NK-92 treated with Interleukin-12 subunit alpha and Interleukin-12 subunit beta, amount 100 ng/mL, for 24 hours (cell line): ENCODE measurements at regions not wholly inside any gene's neighbourhood (a gene's known extent, or its start where the extent isn't known, plus 50 kb on each side); places are given as distances from the start of the nearest gene placed in this dataset.

Experiments used
- DNase-seq: peaks from one replicate; lab custom pipeline; 2025; lab: John Stamatoyannopoulos, UW

- DNase-seq, result no peak
These were observed 898.3 kb upstream of the PCDH9 start for GRCh38 chr13:68128297-68128915.

GRCh38 chr13:68125087-68125480 lies 894.9 kb upstream of the PCDH9 start:
- DNase-seq, result no peak

- DNase-seq, result no peak
These were observed 894.4 kb upstream of the PCDH9 start for GRCh38 chr13:68124437-68125086.

GRCh38 chr13:68110178-68110768 lies 880.1 kb upstream of the PCDH9 start:
- no peak for DNase-seq

- DNase-seq, result no peak
These were observed 877.5 kb upstream of the PCDH9 start for GRCh38 chr13:68107667-68108066.

GRCh38 chr13:68099631-68100030 lies 869.5 kb upstream of the PCDH9 start:
- DNase-seq, result no peak

GRCh38 chr13:68081061-68081460 lies 850.9 kb upstream of the PCDH9 start:
- no peak for DNase-seq

GRCh38 chr13:68078874-68079273 lies 848.7 kb upstream of the PCDH9 start:
- no peak for DNase-seq

GRCh38 chr13:68078469-68078868 lies 848.3 kb upstream of the PCDH9 start:
- DNase-seq, result no peak

GRCh38 chr13:68076046-68076445 lies 845.9 kb upstream of the PCDH9 start:
- DNase-seq, result no peak

GRCh38 chr13:68066879-68067513 lies 836.9 kb upstream of the PCDH9 start:
- no peak for DNase-seq

GRCh38 chr13:68064001-68064770 lies 834.0 kb upstream of the PCDH9 start:
- no peak for DNase-seq

- DNase-seq, result no peak
These were observed 833.0 kb upstream of the PCDH9 start for GRCh38 chr13:68063181-68063580.

- DNase-seq, result no peak
These were observed 827.7 kb upstream of the PCDH9 start for GRCh38 chr13:68057836-68058235.

GRCh38 chr13:68056816-68057710 lies 826.9 kb upstream of the PCDH9 start:
- no peak for DNase-seq

- DNase-seq, result no peak
These were observed 821.8 kb upstream of the PCDH9 start for GRCh38 chr13:68051910-68052309.

- DNase-seq, result no peak
These were observed 820.6 kb upstream of the PCDH9 start for GRCh38 chr13:68050761-68051160.

GRCh38 chr13:68048802-68049359 lies 818.7 kb upstream of the PCDH9 start:
- DNase-seq, result no peak

- no peak for DNase-seq
These were observed 817.8 kb upstream of the PCDH9 start for GRCh38 chr13:68047889-68048288.

- DNase-seq, result no peak
These were observed 816.8 kb upstream of the PCDH9 start for GRCh38 chr13:68046903-68047302.
